GM21576 (cell line): ENCODE measurements at regions not wholly inside any gene's neighbourhood (a gene's known extent, or its start where the extent isn't known, plus 50 kb on each side); places are given as distances from the start of the nearest gene placed in this dataset.
A peak's percentile ranks its signal among the peaks of the same experiment; 100 is the strongest.

ENCODE experiments used
- ATAC-seq: cut with Tn5 transposase; IDR thresholded peaks from one replicate; pipeline ENCODE4 v1.9.1; 2021; ENCODE audit warnings: mild to moderate bottlenecking, moderate library complexity; ENCODE audit not compliant: unreplicated experiment

GRCh38 chr15:70337277-70338186, 239.8 kb upstream of the TLE3 start:
- ATAC-seq: no peak

GRCh38 chr15:70336425-70337009, 238.8 kb upstream of the TLE3 start:
- no peak for ATAC-seq

- no peak for ATAC-seq
Observed at GRCh38 chr15:70334286-70334685, 236.6 kb upstream of the TLE3 start.

GRCh38 chr15:70329179-70329578, 231.5 kb upstream of the TLE3 start:
- no peak for ATAC-seq

- ATAC-seq: no peak
Observed at GRCh38 chr15:70328679-70329115, 231.0 kb upstream of the TLE3 start.

GRCh38 chr15:70327856-70328678, 230.3 kb upstream of the TLE3 start:
- ATAC-seq: peak; percentile 56

- no peak for ATAC-seq
Observed at GRCh38 chr15:70327328-70327855, 229.7 kb upstream of the TLE3 start.

GRCh38 chr15:70324001-70324974, 226.6 kb upstream of the TLE3 start:
- no peak for ATAC-seq

- ATAC-seq: no peak
Observed at GRCh38 chr15:70323111-70323851, 225.6 kb upstream of the TLE3 start.

GRCh38 chr15:70322051-70322668, 224.4 kb upstream of the TLE3 start:
- ATAC-seq: no peak

GRCh38 chr15:70321172-70321819, 223.6 kb upstream of the TLE3 start:
- ATAC-seq: no peak

- no peak for ATAC-seq
Observed at GRCh38 chr15:70320482-70320881, 222.8 kb upstream of the TLE3 start.

GRCh38 chr15:70320077-70320476, 222.4 kb upstream of the TLE3 start:
- no peak for ATAC-seq

- peak; percentile 84 for ATAC-seq
Observed at GRCh38 chr15:70319466-70319865, 221.7 kb upstream of the TLE3 start.

- peak; percentile 29 for ATAC-seq
Observed at GRCh38 chr15:70318594-70319465, 221.1 kb upstream of the TLE3 start.

- ATAC-seq: no peak
Observed at GRCh38 chr15:70316059-70316600, 218.4 kb upstream of the TLE3 start.

- ATAC-seq: no peak
Observed at GRCh38 chr15:70315431-70315830, 217.7 kb upstream of the TLE3 start.
